ENCODE measurements at regions not wholly inside any gene's neighbourhood (a gene's known extent, or its start where the extent isn't known, plus 50 kb on each side); places are given as distances from the start of the nearest gene placed in this dataset.

DNA sequence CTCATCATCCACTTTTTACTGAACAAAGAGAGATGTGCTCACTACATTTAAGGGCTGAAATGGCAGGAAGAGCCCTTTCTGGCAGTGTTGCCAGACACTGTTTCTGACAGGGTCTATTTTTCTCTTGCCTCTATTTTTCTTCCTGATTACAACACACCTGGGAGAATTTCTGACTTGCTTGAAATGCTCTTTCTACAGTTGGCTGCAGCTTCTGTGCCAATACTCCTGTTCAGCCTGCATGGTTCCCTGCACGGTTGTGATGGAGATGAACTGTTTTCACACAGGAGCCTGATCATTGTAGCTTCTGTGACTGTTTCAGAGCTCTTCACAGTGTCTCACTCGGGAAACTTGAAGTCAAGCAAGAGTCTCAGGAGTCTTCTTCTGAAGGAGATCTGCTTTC, 83.0 kb upstream of the DLG1 start:
- TF ChIP-seq, protein P1, sequence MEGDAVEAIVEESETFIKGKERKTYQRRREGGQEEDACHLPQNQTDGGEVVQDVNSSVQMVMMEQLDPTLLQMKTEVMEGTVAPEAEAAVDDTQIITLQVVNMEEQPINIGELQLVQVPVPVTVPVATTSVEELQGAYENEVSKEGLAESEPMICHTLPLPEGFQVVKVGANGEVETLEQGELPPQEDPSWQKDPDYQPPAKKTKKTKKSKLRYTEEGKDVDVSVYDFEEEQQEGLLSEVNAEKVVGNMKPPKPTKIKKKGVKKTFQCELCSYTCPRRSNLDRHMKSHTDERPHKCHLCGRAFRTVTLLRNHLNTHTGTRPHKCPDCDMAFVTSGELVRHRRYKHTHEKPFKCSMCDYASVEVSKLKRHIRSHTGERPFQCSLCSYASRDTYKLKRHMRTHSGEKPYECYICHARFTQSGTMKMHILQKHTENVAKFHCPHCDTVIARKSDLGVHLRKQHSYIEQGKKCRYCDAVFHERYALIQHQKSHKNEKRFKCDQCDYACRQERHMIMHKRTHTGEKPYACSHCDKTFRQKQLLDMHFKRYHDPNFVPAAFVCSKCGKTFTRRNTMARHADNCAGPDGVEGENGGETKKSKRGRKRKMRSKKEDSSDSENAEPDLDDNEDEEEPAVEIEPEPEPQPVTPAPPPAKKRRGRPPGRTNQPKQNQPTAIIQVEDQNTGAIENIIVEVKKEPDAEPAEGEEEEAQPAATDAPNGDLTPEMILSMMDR (IDR thresholded peaks at IDR 0.05), result no peak
- TF ChIP-seq POLR2A (IDR thresholded peaks at IDR 0.05), result no peak
